BLaER1 treated with 17β-estradiol and CSF1 and Interleukin-3, amounts not matched to agents 10 nM and 100 nM (cell line): ENCODE measurements at regions not wholly inside any gene's neighbourhood (a gene's known extent, or its start where the extent isn't known, plus 50 kb on each side); places are given as distances from the start of the nearest gene placed in this dataset.
"Not testable (repeated sequence)": the region's sequence is repeated elsewhere in the genome, so short reads cannot be mapped to it uniquely, and the experiment has no call there.

Experiments used
- H3K27ac ChIP-seq, 11 experiments: shearing (Covaris generic); formaldehyde crosslinking; 2 replicates each; pipeline ENCODE4 v1.8.1; 2022
- H3K27me3 ChIP-seq, 11 experiments: shearing (Covaris generic); formaldehyde crosslinking; 2 replicates each; pipeline ENCODE4 v1.8.1; 2022
- H3K36me3 ChIP-seq, 11 experiments: shearing (Covaris generic); formaldehyde crosslinking; 2 replicates each; pipeline ENCODE4 v1.8.1; 2022
- H3K4me1 ChIP-seq, 10 experiments: shearing (Covaris generic); formaldehyde crosslinking; 2 replicates each; pipeline ENCODE4 v1.8.1; 2022
- H3K4me2 ChIP-seq, 11 experiments: shearing (Covaris generic); formaldehyde crosslinking; 2 replicates each; pipeline ENCODE4 v1.8.1; 2022
- H3K4me3 ChIP-seq, 10 experiments: shearing (Covaris generic); formaldehyde crosslinking; 2 replicates each; pipeline ENCODE4 v1.8.1; 2022
- H3K9ac ChIP-seq, 11 experiments: shearing (Covaris generic); formaldehyde crosslinking; 2 replicates each; pipeline ENCODE4 v1.8.1; 2022
- H3K9me3 ChIP-seq, 11 experiments: shearing (Covaris generic); formaldehyde crosslinking; replicated peaks in 1 of 11; 2 replicates each; pipeline ENCODE4 v1.8.1; 2022
- H4K20me1 ChIP-seq, 11 experiments: shearing (Covaris generic); formaldehyde crosslinking; 2 replicates each; pipeline ENCODE4 v1.8.1; 2022
- Cebpa-rat ChIP-seq, 11 experiments: shearing (Covaris generic); IDR thresholded peaks; 2 replicates each; pipeline ENCODE4 v1.8.1; 2022

DNA sequence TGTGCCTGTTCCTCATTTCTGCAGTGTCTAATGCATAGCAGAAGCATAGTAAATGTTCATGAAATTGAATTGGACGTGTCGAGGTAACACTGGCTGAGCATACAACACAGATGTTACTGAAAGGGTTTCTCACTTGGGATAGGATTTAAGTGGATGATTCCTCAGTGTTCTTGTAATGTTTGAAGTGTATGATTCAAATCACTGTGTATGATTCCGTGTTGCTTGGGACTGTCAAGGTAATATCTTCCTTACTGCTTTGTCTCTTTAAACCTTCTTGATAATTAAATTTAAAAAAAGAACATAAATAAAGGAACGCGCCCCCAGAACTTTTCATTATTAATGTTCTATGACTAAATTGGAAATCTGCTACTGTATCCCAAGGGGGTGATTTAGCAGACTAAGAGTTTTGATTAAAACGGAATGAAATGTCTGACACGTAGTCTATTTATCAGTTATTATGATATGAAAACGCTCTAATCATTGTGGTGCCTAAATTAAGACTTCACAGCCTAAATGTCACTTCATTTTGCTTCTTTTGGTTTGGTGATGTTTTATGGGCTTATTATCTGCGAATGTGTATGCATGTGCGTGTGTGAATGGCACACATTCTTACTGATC is 696.9 kb upstream of the EPHA5 start:
- Histone ChIP-seq H3K27ac (no peak overlapping the region), H3K9ac (no peak overlapping the region), H3K4me2 (no peak overlapping the region), H4K20me1 (no peaks in the 10 kb centered on the region), H3K27me3 (no peaks in the 10 kb centered on the region), H3K36me3 (no peaks in the 10 kb centered on the region), H3K4me1 (no peaks in the 10 kb centered on the region), H3K4me3 (no peak overlapping the region), H3K9me3 (no peaks in the 10 kb centered on the region)
- no peak for TF ChIP-seq Cebpa-rat (IDR thresholded peaks at IDR 0.05)

DNA sequence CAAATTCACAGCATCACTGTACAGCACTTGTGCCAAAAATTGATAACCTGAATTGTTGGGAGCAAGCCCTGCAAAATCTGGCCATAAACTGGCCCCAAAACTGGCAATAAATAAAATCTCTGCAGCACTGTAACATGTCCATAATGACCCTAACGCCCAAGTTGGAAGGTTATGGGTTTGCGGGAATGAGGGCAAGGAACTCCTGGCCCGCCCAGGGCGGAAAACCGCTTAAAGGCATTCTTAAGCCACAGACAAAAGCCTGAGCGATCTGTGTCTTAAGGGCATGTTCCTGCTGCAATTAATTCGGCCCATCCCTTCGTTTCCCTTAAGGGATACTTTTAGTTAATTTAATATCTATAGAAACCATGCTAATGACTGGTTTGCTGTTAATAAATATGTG is 690.1 kb upstream of the EPHA5 start:
- not testable (repeated sequence) for H3K4me2 ChIP-seq, H3K9ac ChIP-seq, H3K9me3 ChIP-seq, H3K27me3 ChIP-seq, H3K27ac ChIP-seq, H3K36me3 ChIP-seq, H4K20me1 ChIP-seq, H3K4me1 ChIP-seq, H3K4me3 ChIP-seq

DNA sequence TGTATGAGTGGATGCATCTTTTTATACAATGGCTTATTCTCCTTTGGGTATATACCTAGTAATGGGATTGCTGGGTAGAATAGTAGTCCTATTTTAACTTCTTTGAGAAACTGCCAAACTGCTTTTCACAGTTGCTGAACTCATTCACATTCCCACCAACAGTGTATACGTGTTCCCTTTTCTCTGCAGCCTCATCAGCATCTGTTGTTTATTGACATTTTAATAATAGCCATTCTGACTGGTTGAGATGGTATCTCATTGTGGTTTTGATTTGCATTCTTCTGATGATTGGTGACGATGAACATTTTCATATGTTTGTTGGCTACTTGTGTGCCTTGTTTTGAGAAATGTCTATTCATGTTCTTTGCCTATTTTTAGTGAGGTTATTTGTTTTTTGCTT is 687.0 kb upstream of the EPHA5 start:
- Histone ChIP-seq H3K4me3 (no peak overlapping the region), H3K4me1 (no peaks in the 10 kb centered on the region), H3K4me2 (no peak overlapping the region), H3K27ac (no peak overlapping the region), H3K9ac (no peak overlapping the region), H4K20me1 (no peaks in the 10 kb centered on the region), H3K27me3 (no peaks in the 10 kb centered on the region), H3K9me3 (no peaks in the 10 kb centered on the region), H3K36me3 (no peaks in the 10 kb centered on the region)
- no peak for TF ChIP-seq Cebpa-rat (IDR thresholded peaks at IDR 0.05)

DNA sequence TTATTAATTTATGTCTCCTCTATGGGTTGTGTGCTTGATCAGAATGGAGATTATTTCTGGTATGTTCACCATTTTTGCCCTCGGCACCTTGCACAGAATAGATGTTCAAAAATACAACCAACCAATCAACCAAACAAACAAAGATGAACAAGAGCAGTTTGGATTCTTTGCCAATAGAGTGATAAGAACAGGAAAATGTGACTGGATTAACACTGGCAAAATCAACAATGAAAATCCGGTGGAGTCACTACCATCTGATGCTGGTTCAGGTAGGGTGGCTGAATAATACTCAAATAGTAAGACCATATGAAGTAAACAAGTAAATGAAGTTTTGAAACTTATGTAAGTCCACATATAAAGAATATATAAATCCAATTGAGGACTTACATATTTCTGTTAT is 685.0 kb upstream of the EPHA5 start:
- Histone ChIP-seq H3K4me2 (no peak overlapping the region), H3K27ac (no peak overlapping the region), H3K4me3 (no peak overlapping the region), H3K36me3 (no peaks in the 10 kb centered on the region), H3K9ac (no peak overlapping the region), H3K9me3 (no peaks in the 10 kb centered on the region), H4K20me1 (no peaks in the 10 kb centered on the region; a peak in 1 of 22 replicates), H3K27me3 (no peaks in the 10 kb centered on the region), H3K4me1 (no peaks in the 10 kb centered on the region)
- no peak for TF ChIP-seq Cebpa-rat (IDR thresholded peaks at IDR 0.05)

DNA sequence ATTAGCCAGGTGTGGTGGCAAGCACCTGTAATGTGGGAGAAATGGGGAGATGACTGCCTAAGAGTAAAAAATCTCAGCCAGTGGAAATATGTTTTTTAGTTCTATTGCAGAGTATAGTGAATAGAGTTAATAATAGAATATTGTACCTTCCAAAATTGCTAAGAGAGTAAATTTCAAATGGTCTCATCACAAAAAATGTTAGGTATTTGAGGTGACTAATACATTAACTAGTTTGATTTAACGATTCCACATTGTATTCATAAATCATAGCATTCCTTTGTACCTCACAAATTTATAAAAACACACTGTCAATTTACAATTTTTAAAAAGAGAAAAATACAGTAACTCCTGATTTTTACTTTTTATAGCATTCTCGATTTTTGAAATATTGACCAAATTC is 681.5 kb upstream of the EPHA5 start:
- Histone ChIP-seq H3K4me3 (no peak overlapping the region), H3K4me1 (no peaks in the 10 kb centered on the region), H3K27me3 (no peaks in the 10 kb centered on the region), H3K9me3 (no peaks in the 10 kb centered on the region), H4K20me1 (no peaks in the 10 kb centered on the region; a peak in 1 of 22 replicates), H3K9ac (no peak overlapping the region), H3K4me2 (no peak overlapping the region), H3K27ac (no peak overlapping the region), H3K36me3 (no peaks in the 10 kb centered on the region)
- TF ChIP-seq Cebpa-rat (IDR thresholded peaks at IDR 0.05): no peak

DNA sequence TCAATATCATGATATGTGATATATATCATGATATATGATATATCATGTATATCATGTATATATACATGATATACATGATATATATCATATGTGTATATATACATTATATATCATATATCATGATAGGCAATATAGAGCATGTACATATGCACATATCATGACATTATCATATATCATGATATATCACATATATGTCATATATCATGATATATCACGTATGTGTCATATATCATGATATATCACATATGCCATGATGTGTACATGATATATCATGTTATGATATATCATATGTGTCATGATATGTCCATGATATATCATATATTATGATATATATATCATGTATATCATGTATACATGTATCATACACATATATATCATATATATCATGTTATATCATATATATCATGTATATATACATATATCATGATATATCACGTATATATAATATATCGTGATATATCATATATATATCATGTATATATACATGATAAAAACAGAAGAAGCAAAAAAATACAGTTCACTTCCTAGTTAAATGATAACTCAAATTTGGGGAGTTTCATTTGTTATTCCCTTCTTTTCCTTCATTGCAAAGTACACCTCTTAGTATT is 670.1 kb upstream of the EPHA5 start:
- peaks cover 0 to 5% (median 0%) of the 10 kb centered on the region in 10 experiments; a peak in 3 of 20 replicates for H3K4me1 ChIP-seq
- no peaks in the 10 kb centered on the region for H3K9me3 ChIP-seq
- H3K36me3 ChIP-seq: no peaks in the 10 kb centered on the region
- H3K9ac ChIP-seq: no peak overlapping the region
- H3K27ac ChIP-seq: no peak overlapping the region
- no peaks in the 10 kb centered on the region for H3K27me3 ChIP-seq
- H3K4me3 ChIP-seq: no peak overlapping the region
- no peak overlapping the region for H3K4me2 ChIP-seq
- no peak for TF ChIP-seq Cebpa-rat (IDR thresholded peaks at IDR 0.05)
- H4K20me1 ChIP-seq: no peaks in the 10 kb centered on the region

DNA sequence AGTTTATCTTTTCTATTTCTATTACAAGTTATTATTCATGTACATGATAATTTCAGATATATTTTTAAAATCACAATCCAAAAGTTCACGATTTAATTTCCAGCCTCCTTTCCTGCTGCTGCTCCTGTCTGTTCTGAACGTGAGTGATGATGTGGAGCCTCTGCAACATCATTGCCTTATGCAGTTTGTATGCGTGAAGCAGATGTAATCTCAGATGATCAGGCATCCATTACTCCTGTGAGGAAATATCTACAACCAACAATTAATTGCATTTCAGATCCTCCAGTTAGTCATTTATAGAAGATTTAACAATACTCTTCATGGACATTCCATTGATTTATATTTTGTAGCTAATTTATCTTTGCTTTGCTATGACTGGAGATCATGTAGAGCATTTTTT is 668.7 kb upstream of the EPHA5 start:
- Histone ChIP-seq H3K9ac (no peak overlapping the region), H3K4me1 (no peaks in the 10 kb centered on the region), H4K20me1 (no peaks in the 10 kb centered on the region), H3K27me3 (no peaks in the 10 kb centered on the region), H3K36me3 (no peaks in the 10 kb centered on the region), H3K4me2 (no peak overlapping the region), H3K27ac (no peak overlapping the region), H3K4me3 (no peak overlapping the region), H3K9me3 (no peaks in the 10 kb centered on the region)
- no peak for TF ChIP-seq Cebpa-rat (IDR thresholded peaks at IDR 0.05)

DNA sequence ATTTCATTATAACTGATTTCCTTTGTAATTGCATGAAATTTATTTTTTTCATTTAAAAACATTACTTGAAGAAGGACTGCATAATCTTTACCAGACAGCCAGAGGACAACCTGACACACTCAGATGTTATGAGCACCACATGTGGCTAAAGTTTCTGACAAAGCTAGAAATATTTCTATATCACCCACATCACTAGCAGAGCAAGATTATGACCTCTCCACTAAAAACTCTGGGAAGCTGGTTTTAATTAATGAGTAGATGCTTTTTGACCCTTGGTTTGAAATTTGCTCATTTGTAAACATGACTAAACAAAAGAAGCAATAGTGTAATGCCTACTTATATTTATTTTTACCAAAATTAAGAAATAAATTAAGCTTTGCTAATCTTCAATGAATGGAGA is 661.5 kb upstream of the EPHA5 start:
- Histone ChIP-seq H3K9me3 (no peaks in the 10 kb centered on the region), H4K20me1 (no peaks in the 10 kb centered on the region), H3K27me3 (no peaks in the 10 kb centered on the region), H3K4me2 (no peak overlapping the region), H3K9ac (no peak overlapping the region), H3K4me3 (no peak overlapping the region), H3K36me3 (no peaks in the 10 kb centered on the region), H3K4me1 (no peaks in the 10 kb centered on the region), H3K27ac (no peak overlapping the region)
- no peak for TF ChIP-seq Cebpa-rat (IDR thresholded peaks at IDR 0.05)

DNA sequence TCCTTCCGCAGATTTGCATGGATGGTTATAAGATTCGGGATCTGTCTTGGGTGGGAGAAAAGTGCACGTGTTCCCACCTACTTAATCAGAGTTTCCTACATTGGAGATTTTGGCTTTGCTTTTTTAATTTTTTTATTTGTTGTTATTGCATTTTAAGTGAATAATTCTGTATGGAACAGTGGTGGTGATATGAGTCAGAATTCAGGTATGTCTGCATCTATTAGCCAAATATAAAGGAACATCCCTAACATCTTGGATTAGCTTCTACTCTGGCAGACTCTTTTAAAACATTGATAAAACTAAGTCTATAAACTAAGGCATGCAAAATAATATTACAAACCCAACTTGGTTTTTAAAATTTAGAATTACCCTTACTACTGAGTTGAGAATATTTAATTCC is 659.8 kb upstream of the EPHA5 start:
- Histone ChIP-seq H3K36me3 (no peaks in the 10 kb centered on the region), H3K27ac (no peak overlapping the region), H3K4me3 (no peak overlapping the region), H3K9ac (no peak overlapping the region), H4K20me1 (no peaks in the 10 kb centered on the region), H3K4me2 (no peak overlapping the region), H3K9me3 (no peaks in the 10 kb centered on the region), H3K27me3 (no peaks in the 10 kb centered on the region), H3K4me1 (no peaks in the 10 kb centered on the region)
- no peak for TF ChIP-seq Cebpa-rat (IDR thresholded peaks at IDR 0.05)

DNA sequence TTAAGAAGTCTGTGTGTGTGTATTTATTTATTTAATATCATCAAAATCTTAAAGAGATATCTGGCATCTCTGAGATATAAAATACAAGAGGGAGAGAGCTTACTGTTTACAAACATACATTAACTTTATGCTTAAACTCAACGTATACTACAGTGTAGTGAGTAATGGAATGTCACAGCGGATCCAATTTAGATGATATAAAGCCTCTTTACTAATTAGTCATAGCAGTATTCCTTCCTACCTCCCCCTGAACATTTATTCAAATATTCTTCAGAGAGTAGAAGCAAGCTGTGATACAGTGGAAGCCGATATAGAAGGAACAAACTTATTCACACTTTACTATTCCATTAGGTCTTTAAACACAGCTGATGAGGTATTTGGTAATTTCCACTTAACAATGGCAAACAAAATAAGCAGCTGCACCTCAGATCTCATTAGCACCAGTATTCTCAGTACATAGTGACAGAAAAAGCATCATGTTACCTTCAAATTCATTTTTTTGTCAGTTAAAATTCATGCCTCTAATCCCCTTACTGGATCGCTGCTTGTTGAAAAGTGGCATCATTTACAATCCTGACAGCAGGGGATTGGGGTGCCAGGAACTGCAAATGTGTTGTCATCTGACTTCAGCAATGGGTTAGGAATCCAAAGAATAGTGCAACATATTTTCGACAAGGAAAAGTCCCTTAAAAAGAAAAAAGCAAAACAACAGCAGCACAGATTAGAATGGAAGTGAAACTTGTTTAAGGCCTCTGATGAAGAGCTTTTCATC is 658.7 kb upstream of the EPHA5 start:
- Histone ChIP-seq H3K27me3 (no peaks in the 10 kb centered on the region), H3K4me3 (no peak overlapping the region), H3K9me3 (no peaks in the 10 kb centered on the region), H3K27ac (no peak overlapping the region), H3K4me2 (no peak overlapping the region), H3K36me3 (no peaks in the 10 kb centered on the region), H3K4me1 (no peaks in the 10 kb centered on the region), H3K9ac (no peak overlapping the region), H4K20me1 (no peaks in the 10 kb centered on the region)
- TF ChIP-seq Cebpa-rat (IDR thresholded peaks at IDR 0.05): no peak
